ENCODE measurements at regions not wholly inside any gene's neighbourhood (a gene's known extent, or its start where the extent isn't known, plus 50 kb on each side); places are given as distances from the start of the nearest gene placed in this dataset.

GRCh38 chr1:239725371-239725770 is 339.0 kb downstream of the CHRM3 start:
- no peak for DNase-seq (ENCODE audit: low read depth in 3 of 3, low spot score in 2 of 3)

GRCh38 chr1:239725933-239726332 is 339.6 kb downstream of the CHRM3 start:
- DNase-seq (ENCODE audit: low read depth in 3 of 3, low spot score in 2 of 3) = no peak

GRCh38 chr1:239730378-239730777 is 344.0 kb downstream of the CHRM3 start:
- no peak for DNase-seq (ENCODE audit: low read depth in 3 of 3, low spot score in 2 of 3)

GRCh38 chr1:239731082-239731748 is 344.8 kb downstream of the CHRM3 start:
- no peak for DNase-seq (ENCODE audit: low read depth in 3 of 3, low spot score in 2 of 3)

GRCh38 chr1:239732770-239733169 is 346.4 kb downstream of the CHRM3 start:
- no peak for DNase-seq (ENCODE audit: low read depth in 3 of 3, low spot score in 2 of 3)

- DNase-seq (ENCODE audit: low read depth in 3 of 3, low spot score in 2 of 3) = no peak
These were observed 347.6 kb downstream of the CHRM3 start for GRCh38 chr1:239733995-239734394.

GRCh38 chr1:239735111-239735510 is 348.7 kb downstream of the CHRM3 start:
- DNase-seq (ENCODE audit: low read depth in 3 of 3, low spot score in 2 of 3) = no peak

- no peak for DNase-seq (ENCODE audit: low read depth in 3 of 3, low spot score in 2 of 3)
These were observed 350.1 kb downstream of the CHRM3 start for GRCh38 chr1:239736479-239736878.

- no peak for DNase-seq (ENCODE audit: low read depth in 3 of 3, low spot score in 2 of 3)
These were observed 352.3 kb upstream of the FMN2 start for GRCh38 chr1:239739375-239739774.

GRCh38 chr1:239739919-239740318 is 351.8 kb upstream of the FMN2 start:
- no peak for DNase-seq (ENCODE audit: low read depth in 3 of 3, low spot score in 2 of 3)

- no peak for DNase-seq (ENCODE audit: low read depth in 3 of 3, low spot score in 2 of 3)
These were observed 349.1 kb upstream of the FMN2 start for GRCh38 chr1:239742416-239743109.

GRCh38 chr1:239744851-239745250 is 346.8 kb upstream of the FMN2 start:
- no peak for DNase-seq (ENCODE audit: low read depth in 3 of 3, low spot score in 2 of 3)

- DNase-seq (ENCODE audit: low read depth in 3 of 3, low spot score in 2 of 3) = no peak
These were observed 336.4 kb upstream of the FMN2 start for GRCh38 chr1:239755107-239755912.

GRCh38 chr1:239757716-239758115 is 334.0 kb upstream of the FMN2 start:
- DNase-seq (ENCODE audit: low read depth in 3 of 3, low spot score in 2 of 3) = no peak

- no peak for DNase-seq (ENCODE audit: low read depth in 3 of 3, low spot score in 2 of 3)
These were observed 332.9 kb upstream of the FMN2 start for GRCh38 chr1:239758756-239759155.

GRCh38 chr1:239761509-239761908 is 330.2 kb upstream of the FMN2 start:
- DNase-seq (ENCODE audit: low read depth in 3 of 3, low spot score in 2 of 3) = no peak

- no peak for DNase-seq (ENCODE audit: low read depth in 3 of 3, low spot score in 2 of 3)
These were observed 327.8 kb upstream of the FMN2 start for GRCh38 chr1:239763850-239764249.

- no peak for DNase-seq (ENCODE audit: low read depth in 3 of 3, low spot score in 2 of 3)
These were observed 327.1 kb upstream of the FMN2 start for GRCh38 chr1:239764546-239764945.

- DNase-seq (ENCODE audit: low read depth in 3 of 3, low spot score in 2 of 3) = no peak
These were observed 326.5 kb upstream of the FMN2 start for GRCh38 chr1:239765163-239765562.

GRCh38 chr1:239771550-239771949 is 320.1 kb upstream of the FMN2 start:
- DNase-seq (ENCODE audit: low read depth in 3 of 3, low spot score in 2 of 3) = no peak

GRCh38 chr1:239772446-239772845 is 319.2 kb upstream of the FMN2 start:
- no peak for DNase-seq (ENCODE audit: low read depth in 3 of 3, low spot score in 2 of 3)

GRCh38 chr1:239775466-239775865 is 316.2 kb upstream of the FMN2 start:
- DNase-seq (ENCODE audit: low read depth in 3 of 3, low spot score in 2 of 3) = no peak

Measured in right renal cortex interstitium (tissue), 3 donors.